HG03045 (cell line): ENCODE measurements at regions not wholly inside any gene's neighbourhood (a gene's known extent, or its start where the extent isn't known, plus 50 kb on each side); places are given as distances from the start of the nearest gene placed in this dataset.
A peak's percentile ranks its signal among the peaks of the same experiment; 100 is the strongest.
"Not testable (repeated sequence)": the region's sequence is repeated elsewhere in the genome, so short reads cannot be mapped to it uniquely, and the experiment has no call there.

Experiments
- ATAC-seq: cut with Tn5 transposase; IDR thresholded peaks from one replicate; pipeline ENCODE4 v1.9.1; 2021; ENCODE audit warnings: mild to moderate bottlenecking, moderate library complexity; ENCODE audit not compliant: unreplicated experiment

DNA sequence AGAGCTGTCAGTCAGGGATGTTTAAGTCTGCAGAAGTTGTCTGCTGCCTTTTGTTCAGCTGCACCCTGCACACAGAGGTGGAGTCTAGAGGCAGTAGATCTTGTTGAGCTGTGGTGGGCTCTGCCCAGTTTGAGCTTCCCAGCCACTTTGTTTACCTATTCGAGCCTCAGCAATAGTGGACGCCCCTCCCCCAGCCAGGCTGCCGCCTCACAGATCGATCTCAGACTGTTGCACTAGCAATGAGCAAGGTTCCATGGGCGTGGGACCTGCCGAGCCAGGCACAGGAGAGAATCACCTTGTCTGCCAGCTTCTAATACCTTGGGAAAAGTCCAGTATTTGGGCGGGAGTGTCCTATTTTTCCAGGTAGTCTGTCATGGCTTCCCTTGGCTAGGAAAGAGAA, 225.1 kb upstream of the RASA1 start:
- ATAC-seq: no peak

DNA sequence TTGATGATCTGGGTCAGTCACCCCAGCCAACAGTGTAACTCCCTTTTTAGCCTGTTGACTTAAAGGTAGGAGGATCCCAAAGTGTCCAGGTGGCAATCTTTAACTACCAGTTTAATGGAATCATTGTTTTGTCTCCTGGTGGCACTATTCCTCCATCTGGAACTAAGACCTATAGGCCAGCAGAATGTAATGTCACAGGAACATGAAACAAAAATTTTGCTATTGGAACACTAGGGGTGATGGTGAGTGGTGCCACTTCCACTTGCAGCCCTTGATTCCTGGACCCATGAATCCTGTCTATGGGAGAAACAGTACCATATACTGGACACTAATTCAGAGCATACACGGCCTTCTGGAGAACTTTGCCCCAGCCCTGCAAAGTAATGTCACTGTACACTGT, 219.5 kb upstream of the RASA1 start:
- no peak for ATAC-seq

DNA sequence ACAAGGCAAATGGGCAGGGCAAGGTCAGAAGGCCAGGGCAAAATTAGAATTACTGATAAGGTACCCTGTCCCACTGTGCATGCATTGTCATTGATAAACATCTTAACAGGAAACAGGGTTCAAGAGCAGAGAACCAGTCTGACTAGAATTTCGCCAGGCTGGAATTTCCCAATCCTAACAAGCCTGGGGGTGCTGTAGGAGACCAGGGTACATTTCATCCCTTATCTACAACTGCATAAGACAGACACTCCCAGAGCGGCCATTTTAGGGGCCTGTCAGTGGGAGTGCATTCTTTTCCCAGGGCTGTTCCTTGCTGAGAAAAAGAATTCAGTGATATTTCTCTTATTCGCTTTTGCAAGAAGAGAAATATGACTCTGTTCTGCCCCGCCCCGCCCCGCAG, 218.7 kb upstream of the RASA1 start:
- not testable (repeated sequence) for ATAC-seq

DNA sequence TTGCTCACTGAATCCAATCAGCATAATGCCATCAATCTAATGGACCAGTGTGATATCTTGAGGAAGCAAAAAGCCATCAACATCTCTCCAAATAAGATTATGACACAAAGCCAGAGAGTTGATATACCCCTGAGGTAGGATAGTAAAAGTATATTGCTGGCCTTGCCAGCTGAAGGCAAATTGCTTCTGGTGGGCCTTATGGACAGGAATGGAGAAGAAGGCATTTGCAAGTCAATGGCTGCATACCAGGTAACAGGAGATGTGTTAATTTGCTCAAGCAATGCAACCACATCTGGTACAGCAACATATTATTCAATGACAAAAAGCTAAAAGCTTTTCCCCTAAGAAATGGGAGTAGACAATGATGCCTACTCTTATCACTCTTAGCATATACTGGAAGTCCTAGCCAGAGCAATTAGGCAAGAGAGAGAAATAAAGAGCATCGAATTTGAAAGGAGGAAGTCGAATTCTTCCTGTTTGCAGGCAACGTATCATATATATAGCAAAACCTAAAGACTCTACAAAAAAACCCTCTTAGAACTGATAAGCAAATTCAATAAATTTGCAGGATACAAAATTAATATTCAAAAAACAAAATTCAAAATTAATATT, 216.1 kb upstream of the RASA1 start:
- ATAC-seq: no peak

DNA sequence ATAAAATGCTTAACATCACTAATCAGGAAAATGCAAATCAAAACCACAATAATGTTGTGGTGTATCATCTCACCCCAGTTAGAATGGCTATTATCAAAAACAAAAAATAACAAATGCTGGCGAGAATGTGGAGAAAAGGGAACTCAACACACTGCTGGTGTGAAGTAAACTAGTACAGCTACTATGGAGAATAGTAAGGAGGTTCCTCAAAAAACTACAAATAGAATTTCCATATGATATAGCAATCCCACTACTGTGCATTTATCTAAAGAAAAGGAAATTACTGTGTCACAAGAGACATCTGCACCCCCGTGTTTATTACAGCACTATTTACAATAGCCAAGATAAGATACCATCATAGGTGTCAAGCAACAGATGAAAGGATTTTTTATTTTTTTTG, 214.5 kb upstream of the RASA1 start:
- ATAC-seq: no peak

DNA sequence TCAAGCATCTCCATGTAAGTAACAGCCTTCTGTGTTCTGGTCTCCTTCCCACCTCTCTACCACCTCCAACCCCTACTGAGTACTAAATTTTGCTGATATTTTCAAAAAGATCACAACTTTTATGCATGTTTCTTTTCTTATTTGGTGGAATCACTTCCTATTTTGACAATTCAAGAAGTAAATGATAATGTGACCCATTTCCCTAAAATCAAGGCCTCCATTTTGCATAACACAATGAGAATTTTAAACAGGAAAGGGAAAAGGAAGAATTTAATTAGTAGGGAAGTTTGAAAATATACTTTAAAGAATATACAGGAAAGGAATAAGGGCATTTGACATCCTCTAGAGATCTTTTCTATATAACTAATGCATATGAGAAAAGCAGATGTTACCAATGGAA, 212.9 kb upstream of the RASA1 start:
- no peak for ATAC-seq

DNA sequence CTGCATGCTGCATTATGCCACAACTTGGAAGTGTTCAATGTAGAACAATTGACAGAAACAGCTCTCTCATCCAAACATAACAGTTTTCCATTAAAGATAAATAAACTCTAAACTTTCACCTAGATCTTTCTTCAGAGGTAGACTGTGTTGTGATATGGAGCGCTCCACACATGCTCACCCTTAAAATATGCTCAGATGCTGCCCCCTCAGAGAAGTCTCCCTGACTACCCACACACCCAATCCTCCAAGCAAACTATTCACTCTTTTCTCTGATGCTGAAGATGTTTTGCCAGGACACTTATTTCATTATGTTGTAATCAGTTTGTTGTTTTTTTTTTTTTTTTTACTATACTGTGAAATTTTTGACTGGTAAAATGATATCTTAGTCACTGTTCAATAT, 206.6 kb upstream of the RASA1 start:
- no peak for ATAC-seq

DNA sequence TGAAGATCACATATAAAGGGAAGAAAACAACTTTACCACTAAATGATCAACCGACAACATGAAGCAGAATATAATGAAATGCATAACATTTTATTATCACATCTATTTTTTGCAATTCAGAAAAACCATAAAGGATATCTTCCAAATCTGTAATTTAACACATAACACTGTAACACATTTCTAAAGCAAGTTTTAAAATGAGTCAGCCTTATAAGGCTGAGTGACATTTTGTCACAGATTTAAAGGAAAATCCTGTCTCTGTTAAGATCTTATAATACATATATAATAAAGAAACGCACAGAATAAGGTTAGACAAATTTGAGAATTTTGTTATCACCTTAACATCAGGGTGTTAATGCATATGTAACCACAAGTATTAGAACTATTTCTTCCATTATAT, 198.4 kb upstream of the RASA1 start:
- ATAC-seq: no peak

DNA sequence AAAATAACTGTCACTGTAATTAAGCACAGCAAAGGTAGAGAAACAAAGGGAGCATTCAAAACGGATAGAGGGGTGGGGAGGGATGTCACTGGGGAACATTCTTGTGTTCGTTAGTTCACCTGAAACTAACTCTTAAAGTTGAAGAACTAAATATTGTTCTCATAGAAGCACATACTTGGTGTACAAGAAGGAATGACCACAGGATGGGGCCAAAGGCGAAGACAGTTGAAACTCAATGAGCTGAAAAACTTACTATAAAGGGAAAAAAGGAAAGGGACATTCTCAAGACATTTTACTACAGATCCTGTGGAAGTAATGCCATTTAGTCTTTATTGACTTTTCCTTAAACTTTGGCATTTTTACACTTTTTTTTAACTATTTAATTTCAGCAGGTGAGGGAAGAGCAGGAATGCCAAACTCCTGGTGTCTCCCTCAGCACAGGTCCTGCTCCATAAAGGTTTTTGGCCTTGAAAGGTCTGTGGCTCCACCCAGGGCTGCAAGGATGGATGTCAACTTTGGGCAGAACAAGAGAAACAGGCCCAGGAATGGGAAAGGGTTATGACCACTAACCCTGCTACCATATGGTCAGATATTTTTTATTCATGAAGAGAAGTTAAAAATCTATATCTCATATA, 197.6 kb upstream of the RASA1 start:
- no peak for ATAC-seq

DNA sequence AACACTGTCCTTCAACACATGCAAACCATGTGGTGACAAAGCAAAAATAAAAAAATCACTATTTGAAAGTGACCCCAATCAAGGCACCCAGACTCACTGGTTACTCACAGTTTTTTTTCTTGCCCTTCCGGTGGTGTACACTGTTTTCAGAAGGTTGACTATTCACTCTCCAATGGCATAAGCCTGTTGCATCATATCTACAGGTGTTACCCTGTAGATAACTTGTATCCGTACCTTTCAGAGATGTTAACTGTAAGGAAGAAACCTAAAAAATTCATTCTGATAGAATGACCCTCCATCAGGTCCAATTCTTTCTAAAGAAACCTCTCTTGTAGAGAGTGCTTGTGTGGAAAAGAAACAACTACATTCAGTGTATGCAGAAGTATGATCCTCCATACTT, 193.6 kb upstream of the RASA1 start:
- ATAC-seq: no peak

DNA sequence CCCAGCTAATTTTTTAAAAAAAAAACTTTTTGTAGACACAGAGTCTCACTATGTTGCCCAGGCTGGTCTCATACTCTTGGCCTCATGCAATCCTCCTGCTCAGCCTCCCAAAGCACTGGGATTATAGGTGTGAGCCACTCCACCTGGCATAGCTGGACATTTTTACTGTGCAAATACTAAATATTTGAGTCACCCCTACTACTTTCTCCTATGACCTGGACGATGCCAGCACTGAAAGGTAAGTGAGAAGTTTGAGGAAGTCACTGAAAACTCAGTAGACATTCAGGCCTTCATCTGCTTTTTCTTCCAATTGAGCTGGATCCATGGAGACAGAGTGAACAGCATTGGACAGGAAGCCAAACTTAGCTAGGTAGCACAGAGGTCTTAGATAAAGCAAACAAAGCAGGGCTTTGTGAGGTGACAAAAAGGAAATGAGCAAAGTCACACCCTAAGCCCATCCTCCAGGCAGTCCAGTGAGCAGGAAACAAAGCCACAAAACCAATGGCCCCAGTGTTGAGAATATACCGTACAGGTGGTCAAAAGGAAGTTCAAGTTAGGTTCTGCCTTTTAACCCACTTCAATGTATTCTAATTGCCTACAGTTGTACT, 192.6 kb upstream of the RASA1 start:
- peak; percentile 91 for ATAC-seq

DNA sequence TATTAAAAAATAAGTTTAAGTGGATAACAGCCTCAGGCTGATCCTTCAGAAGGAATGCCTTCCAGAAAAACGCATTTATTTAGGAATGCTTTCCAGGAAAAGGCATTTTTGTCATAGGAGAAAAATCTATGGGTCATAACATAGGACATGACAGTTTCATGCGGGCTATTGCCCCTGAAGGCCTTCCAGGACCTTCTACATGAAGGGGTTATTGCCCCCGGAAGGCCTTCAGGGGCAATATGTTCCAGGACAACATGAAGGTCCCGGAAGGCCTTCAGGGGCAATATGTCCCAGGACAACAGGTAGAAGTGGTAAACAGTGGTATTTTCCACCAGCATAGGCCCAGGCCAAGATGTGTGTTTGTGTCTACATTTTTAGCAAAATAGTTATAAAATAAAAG, 191.3 kb upstream of the RASA1 start:
- ATAC-seq: no peak

DNA sequence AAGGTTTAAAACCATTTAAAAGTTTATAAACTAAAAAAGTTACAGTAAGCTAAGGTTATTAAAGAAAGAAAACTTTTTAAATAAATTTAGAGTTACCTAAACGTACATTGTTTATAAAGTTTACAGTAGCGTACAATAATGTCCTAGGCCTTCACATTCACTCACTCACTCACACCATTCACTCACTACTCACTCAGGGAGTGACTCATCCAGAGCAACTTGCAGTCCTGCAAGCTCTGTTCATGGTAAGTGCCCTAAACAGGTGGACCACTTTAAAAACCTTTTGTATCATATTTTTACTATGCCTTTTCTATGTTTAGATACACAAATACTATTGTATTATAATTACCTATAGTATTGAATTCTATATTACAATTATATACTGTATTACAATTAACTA, 190.8 kb upstream of the RASA1 start:
- no peak for ATAC-seq

DNA sequence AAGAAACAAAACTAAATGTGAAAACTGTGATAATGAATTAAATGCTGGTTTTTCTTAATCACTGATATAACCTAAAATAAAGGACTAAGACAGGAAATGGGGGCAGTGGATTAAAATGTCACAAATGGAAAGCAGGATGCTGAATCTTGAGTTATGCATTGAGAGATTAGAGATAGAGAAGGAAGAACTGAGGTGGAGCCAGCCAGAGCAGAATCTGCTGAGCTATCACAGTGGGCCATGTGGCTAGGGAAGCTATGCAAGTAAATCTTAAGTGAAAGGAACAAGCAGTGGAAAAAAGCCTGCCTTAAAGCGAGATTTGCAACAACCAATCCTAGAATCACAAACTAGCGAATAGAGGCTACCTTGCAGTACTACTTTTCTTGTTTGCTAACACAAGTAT, 188.5 kb upstream of the RASA1 start:
- ATAC-seq: no peak

DNA sequence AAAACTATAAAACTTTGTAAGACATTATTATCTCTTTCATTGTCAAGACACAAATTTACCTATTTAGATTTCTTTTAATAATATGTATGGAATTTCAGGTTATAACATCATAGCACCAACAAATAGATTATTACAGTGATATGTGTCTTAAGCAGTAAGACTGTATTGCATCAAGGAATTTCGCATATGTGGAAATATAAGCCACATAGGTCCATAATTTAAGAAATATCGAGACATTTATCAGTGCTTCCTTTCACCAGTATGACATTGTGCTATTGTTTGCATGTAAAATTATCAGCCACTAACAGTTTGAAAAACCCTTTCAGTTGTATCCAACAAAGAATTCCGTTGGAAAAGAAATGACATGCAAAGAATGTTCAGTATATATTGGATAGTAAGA, 186.7 kb upstream of the RASA1 start:
- no peak for ATAC-seq

DNA sequence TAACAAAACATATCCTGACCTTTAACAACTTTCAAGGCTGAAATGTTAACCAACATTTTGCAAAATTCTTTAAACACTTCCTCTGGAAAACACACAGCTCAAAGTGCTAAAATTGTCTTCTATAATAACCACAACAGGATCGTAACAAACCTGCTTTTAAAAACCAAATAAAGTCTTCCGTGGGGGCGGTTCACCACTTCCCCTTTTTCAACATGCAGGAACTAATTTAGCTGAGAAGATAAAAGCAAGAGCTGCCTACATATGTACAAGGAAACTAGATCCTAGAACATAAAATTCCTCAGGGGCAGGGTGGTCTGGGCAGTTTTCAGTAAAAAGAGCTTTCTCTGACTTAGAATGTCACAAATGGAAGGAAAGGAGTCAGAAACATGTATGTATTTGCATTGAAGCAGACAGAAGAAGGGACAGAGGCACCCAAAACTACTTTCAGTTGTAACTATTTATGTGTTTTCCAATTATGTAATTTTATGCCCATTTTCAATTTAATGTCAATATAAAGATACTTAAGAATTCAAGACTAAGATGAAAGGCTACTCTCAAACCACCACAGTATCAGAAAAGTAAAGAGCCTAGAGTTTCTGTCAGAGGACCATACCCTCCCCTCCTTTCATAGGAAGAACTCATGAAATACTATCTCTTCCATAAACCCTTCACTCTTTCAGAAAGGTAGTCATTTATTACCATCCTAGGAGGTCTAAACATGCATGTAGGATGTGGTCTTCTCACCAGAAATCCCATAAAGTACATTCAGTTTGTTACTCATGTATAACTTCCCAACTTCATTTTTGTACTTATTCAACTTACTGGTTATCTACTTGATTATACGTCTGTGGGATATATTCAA, 185.9 kb upstream of the RASA1 start:
- ATAC-seq: peak; percentile 83

DNA sequence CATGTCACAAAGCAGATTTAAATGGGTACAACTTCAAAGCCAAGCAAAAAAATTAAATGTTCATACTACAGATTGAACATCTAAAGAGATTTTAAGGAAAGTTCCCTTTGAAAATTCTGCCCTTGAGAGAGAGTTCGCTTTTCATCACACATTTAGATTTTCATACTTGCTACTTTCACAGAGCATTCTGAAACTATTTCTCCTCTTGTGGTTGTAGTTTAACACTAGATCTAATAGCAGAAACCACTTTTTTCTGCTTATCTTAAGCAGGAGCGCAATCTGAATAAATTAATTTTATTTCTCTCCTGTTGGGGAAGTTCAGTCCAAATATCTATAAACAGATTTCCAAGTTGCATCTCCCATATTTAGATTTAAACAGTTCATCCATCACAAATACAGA, 173.3 kb upstream of the RASA1 start:
- no peak for ATAC-seq

DNA sequence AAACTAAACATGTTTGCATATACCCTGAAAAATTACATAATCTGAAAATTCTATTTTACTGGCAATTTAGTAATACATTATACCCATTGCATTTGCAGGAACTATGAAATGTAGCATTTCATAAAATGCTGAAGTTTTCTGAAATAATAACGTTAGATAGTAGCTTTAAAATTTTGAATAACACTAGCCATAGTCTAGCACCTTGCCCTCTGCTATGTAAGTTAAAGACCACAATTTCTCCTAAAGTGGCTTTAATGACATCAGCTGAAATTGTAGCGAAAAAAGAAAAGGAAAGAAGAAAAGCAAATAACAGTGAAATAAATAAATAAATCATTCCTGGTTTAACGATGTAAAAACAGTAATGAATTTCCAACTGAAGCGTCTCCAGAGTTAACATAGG, 172.8 kb upstream of the RASA1 start:
- no peak for ATAC-seq

DNA sequence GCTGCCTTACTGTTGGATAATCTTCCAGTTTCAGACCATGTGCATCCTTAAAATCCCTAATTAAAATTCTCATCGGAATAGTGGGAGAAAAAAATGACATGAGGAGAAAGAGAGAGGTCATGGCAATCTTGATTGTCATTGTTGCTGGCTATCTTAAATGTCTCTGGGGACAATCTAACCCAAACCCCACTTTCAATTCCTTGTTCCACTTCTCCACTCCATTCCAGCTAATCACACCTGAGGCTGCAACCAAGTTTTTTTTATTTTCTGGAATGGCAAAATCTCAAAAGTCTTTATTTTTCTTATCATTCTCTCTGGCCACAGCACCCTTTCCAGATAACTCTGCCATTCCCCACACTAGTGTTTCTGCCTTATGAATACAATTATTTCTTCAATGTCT, 171.9 kb upstream of the RASA1 start:
- no peak for ATAC-seq

DNA sequence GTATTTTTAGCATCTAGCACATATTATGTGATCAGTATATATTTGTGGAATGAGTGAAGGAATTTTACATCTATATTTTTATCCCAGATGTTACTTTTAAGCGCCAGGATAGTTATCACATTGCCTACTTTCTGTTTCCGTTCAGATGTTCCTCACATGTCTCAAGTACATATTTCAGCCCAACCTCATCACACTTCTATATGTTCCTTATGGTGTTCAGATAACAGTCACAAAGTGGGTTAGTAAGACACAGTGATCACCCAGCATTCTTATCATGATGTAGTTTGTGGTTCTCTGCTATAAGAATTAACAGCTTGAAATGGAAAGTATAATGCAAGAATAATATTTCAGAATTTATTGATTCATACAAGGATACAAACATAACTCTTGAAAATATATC, 170.0 kb upstream of the RASA1 start:
- no peak for ATAC-seq

DNA sequence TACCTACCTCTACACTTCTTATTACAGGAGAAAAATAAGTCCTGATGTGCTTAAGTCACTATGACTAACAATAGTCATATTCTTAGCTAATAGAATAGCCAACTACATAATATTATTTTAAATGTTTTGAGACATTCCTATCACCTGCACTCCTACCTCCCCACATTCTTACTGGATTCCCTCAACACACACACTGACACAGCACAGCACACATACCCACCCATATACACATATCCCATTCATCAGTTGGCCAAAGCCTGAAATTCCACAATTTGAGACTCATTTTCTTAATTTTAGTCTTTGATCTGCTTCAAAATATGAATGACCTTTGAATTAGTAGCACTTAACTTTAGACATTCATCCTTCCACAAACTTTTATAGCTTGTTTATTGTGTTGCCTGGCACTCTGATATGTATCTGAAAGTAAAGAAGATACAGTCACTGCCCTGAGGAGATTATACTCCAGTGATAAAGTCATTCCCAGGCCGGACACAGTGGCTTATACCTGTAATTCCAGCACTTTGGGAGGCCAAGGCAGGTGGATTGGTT, 168.3 kb upstream of the RASA1 start:
- ATAC-seq: no peak

DNA sequence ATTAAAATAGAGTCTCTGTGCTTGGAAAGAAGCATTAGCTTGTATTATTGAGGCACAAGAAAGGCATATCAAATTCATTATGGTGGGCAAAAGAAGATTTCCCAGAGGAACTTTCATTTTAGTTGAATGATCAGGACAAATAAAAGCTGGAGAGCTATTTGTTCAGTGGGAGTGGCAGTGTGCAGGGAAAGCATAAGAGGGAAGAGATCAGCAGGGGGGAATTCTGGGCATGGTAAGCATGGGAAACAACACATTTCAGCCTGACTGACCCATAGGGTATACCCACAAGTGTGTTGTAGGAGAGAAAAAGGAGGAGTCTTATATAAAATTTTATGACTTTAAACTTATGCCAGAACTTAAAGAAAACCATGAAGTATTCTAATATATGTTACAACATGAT, 167.7 kb upstream of the RASA1 start:
- no peak for ATAC-seq
